ENCODE measurements at regions not wholly inside any gene's neighbourhood (a gene's known extent, or its start where the extent isn't known, plus 50 kb on each side); places are given as distances from the start of the nearest gene placed in this dataset.
"Not testable (repeated sequence)": the region's sequence is repeated elsewhere in the genome, so short reads cannot be mapped to it uniquely, and the experiment has no call there.

GRCh38 chr1:244106837-244107493 is 55.9 kb downstream of the ZBTB18 start:
- no peak for DNase-seq (ENCODE audit: low read depth)

GRCh38 chr1:244111027-244111426 is 59.9 kb downstream of the ZBTB18 start:
- no peak for DNase-seq (ENCODE audit: low read depth)

- DNase-seq (ENCODE audit: low read depth), result no peak
Measured at GRCh38 chr1:244112041-244112440, 61.0 kb downstream of the ZBTB18 start.

- DNase-seq (ENCODE audit: low read depth), result peak; percentile 36
Measured at GRCh38 chr1:244112636-244113035, 61.6 kb downstream of the ZBTB18 start.

GRCh38 chr1:244113532-244114320 is 62.6 kb downstream of the ZBTB18 start:
- no peak for DNase-seq (ENCODE audit: low read depth)

GRCh38 chr1:244114892-244115291 is 63.8 kb downstream of the ZBTB18 start:
- DNase-seq (ENCODE audit: low read depth), result no peak

GRCh38 chr1:244116946-244117345 is 65.9 kb downstream of the ZBTB18 start:
- no peak for DNase-seq (ENCODE audit: low read depth)

GRCh38 chr1:244118109-244118761 is 67.2 kb downstream of the ZBTB18 start:
- DNase-seq (ENCODE audit: low read depth), result no peak

- no peak for DNase-seq (ENCODE audit: low read depth)
Measured at GRCh38 chr1:244128591-244129383, 77.7 kb downstream of the ZBTB18 start.

GRCh38 chr1:244137276-244137675 is 86.2 kb downstream of the ZBTB18 start:
- DNase-seq (ENCODE audit: low read depth), result no peak

GRCh38 chr1:244137725-244138124 is 86.6 kb downstream of the ZBTB18 start:
- DNase-seq (ENCODE audit: low read depth), result peak; percentile 3

GRCh38 chr1:244138399-244138798 is 87.3 kb downstream of the ZBTB18 start:
- DNase-seq (ENCODE audit: low read depth), result no peak

- no peak for DNase-seq (ENCODE audit: low read depth)
Measured at GRCh38 chr1:244139655-244140054, 88.6 kb downstream of the ZBTB18 start.

- no peak for DNase-seq (ENCODE audit: low read depth)
Measured at GRCh38 chr1:244140420-244140819, 89.3 kb downstream of the ZBTB18 start.

GRCh38 chr1:244144053-244144452 is 93.0 kb downstream of the ZBTB18 start:
- DNase-seq (ENCODE audit: low read depth), result no peak

GRCh38 chr1:244150071-244150470 is 99.0 kb downstream of the ZBTB18 start:
- DNase-seq (ENCODE audit: low read depth), result no peak

- DNase-seq (ENCODE audit: low read depth), result no peak
Measured at GRCh38 chr1:244150665-244151064, 99.6 kb downstream of the ZBTB18 start.

- DNase-seq (ENCODE audit: low read depth), result no peak
Measured at GRCh38 chr1:244151537-244151936, 100.5 kb downstream of the ZBTB18 start.

- DNase-seq (ENCODE audit: low read depth), result no peak
Measured at GRCh38 chr1:244154508-244154871, 103.4 kb downstream of the ZBTB18 start.

GRCh38 chr1:244154872-244155531 is 103.9 kb downstream of the ZBTB18 start:
- no peak for DNase-seq (ENCODE audit: low read depth)

- no peak for DNase-seq (ENCODE audit: low read depth)
Measured at GRCh38 chr1:244155661-244156060, 104.6 kb downstream of the ZBTB18 start.

- not testable (repeated sequence) for DNase-seq (ENCODE audit: low read depth)
Measured at GRCh38 chr1:244156617-244157016, 105.5 kb downstream of the ZBTB18 start.
